ENCODE measurements at regions not wholly inside any gene's neighbourhood (a gene's known extent, or its start where the extent isn't known, plus 50 kb on each side); places are given as distances from the start of the nearest gene placed in this dataset.

GRCh38 chr9:103242486-103242885 lies 247.4 kb downstream of the CYLC2 start:
- no peak overlapping the region for H3K27ac ChIP-seq
- no peaks in the 10 kb centered on the region for H3K27me3 ChIP-seq (replicated peaks)
- in situ Hi-C loops (cut with HindIII; ENCODE audit: low pct_ligation_motif_present, low sequenced_read_pairs), result no loop called here
- TF ChIP-seq CTCF (IDR thresholded peaks at IDR 0.05; ENCODE audit: low read depth, low read length, missing control alignments), result no peak
- DNase-seq, result no peak
- no peak overlapping the region for H3K4me3 ChIP-seq (ENCODE audit: low read depth, low read length)
- no peaks in the 10 kb centered on the region for H3K36me3 ChIP-seq (replicated peaks)

- no peak overlapping the region for H3K27ac ChIP-seq
- H3K4me3 ChIP-seq (ENCODE audit: low read depth, low read length), result no peak overlapping the region
- no peaks in the 10 kb centered on the region for H3K36me3 ChIP-seq (replicated peaks)
- TF ChIP-seq CTCF (IDR thresholded peaks at IDR 0.05; ENCODE audit: low read depth, low read length, missing control alignments), result no peak
- in situ Hi-C loops (cut with HindIII; ENCODE audit: low pct_ligation_motif_present, low sequenced_read_pairs), result no loop called here
- no peak for DNase-seq
- no peaks in the 10 kb centered on the region for H3K27me3 ChIP-seq (replicated peaks)
These were observed 248.4 kb downstream of the CYLC2 start for GRCh38 chr9:103243553-103243952.

- TF ChIP-seq CTCF (IDR thresholded peaks at IDR 0.05; ENCODE audit: low read depth, low read length, missing control alignments), result no peak
- Histone ChIP-seq H3K27ac (no peak overlapping the region), H3K27me3 (replicated peaks) (no peaks in the 10 kb centered on the region), H3K4me3 (ENCODE audit: low read depth, low read length) (no peak overlapping the region), H3K36me3 (replicated peaks) (no peaks in the 10 kb centered on the region)
- in situ Hi-C loops (cut with HindIII; ENCODE audit: low pct_ligation_motif_present, low sequenced_read_pairs), result no loop called here
- peak; percentile 29 for DNase-seq
These were observed 250.2 kb downstream of the CYLC2 start for GRCh38 chr9:103245369-103245768.

- in situ Hi-C loops (cut with HindIII; ENCODE audit: low pct_ligation_motif_present, low sequenced_read_pairs), result no loop called here
- Histone ChIP-seq H3K27ac (no peak overlapping the region), H3K4me3 (ENCODE audit: low read depth, low read length) (no peak overlapping the region), H3K36me3 (replicated peaks) (no peaks in the 10 kb centered on the region), H3K27me3 (replicated peaks) (no peaks in the 10 kb centered on the region)
- TF ChIP-seq CTCF (IDR thresholded peaks at IDR 0.05; ENCODE audit: low read depth, low read length, missing control alignments), result no peak
- no peak for DNase-seq
These were observed 266.8 kb downstream of the CYLC2 start for GRCh38 chr9:103261951-103262350.

- Histone ChIP-seq H3K27me3 (replicated peaks) (no peaks in the 10 kb centered on the region), H3K4me3 (ENCODE audit: low read depth, low read length) (no peak overlapping the region), H3K27ac (no peak overlapping the region), H3K36me3 (replicated peaks) (no peaks in the 10 kb centered on the region)
- no peak for TF ChIP-seq CTCF (IDR thresholded peaks at IDR 0.05; ENCODE audit: low read depth, low read length, missing control alignments)
- in situ Hi-C loops (cut with HindIII; ENCODE audit: low pct_ligation_motif_present, low sequenced_read_pairs), result no loop called here
- no peak for DNase-seq
These were observed 270.9 kb downstream of the CYLC2 start for GRCh38 chr9:103266064-103266463.

GRCh38 chr9:103277240-103277639 lies 282.1 kb downstream of the CYLC2 start:
- TF ChIP-seq CTCF (IDR thresholded peaks at IDR 0.05; ENCODE audit: low read depth, low read length, missing control alignments), result no peak
- H3K4me3 ChIP-seq (ENCODE audit: low read depth, low read length), result no peak overlapping the region
- no peak overlapping the region for H3K27ac ChIP-seq
- in situ Hi-C loops (cut with HindIII; ENCODE audit: low pct_ligation_motif_present, low sequenced_read_pairs), result no loop called here
- H3K27me3 ChIP-seq (replicated peaks), result no peaks in the 10 kb centered on the region
- no peak for DNase-seq
- no peaks in the 10 kb centered on the region for H3K36me3 ChIP-seq (replicated peaks)

Measured in brain microvascular endothelial cell (primary cell).